MM.1S (cell line): ENCODE measurements at regions not wholly inside any gene's neighbourhood (a gene's known extent, or its start where the extent isn't known, plus 50 kb on each side); places are given as distances from the start of the nearest gene placed in this dataset.

Experiments used
- DNase-seq: peaks from one replicate; pipeline ENCODE4 v3.0.0-alpha.2; 2015
- H2AFZ ChIP-seq: fragments of 300-600 bp; sonication (generic); 2 replicates; pipeline ENCODE4 v1.6.0; 2016; ENCODE audit warnings: antibody characterized with exemption, low read length
- H3F3A ChIP-seq: fragments of 300-600 bp; sonication (generic); 2 replicates; pipeline ENCODE4 v1.6.1; 2016; ENCODE audit warnings: mild to moderate bottlenecking, antibody characterized with exemption, low read length, moderate library complexity, mixed read lengths; ENCODE audit not compliant: insufficient read depth
- H3K27ac ChIP-seq: fragments of 300-600 bp; sonication (generic); 2 replicates; pipeline ENCODE4 v1.5.1; 2016; ENCODE audit warnings: mild to moderate bottlenecking, low read length
- H3K27me3 ChIP-seq: fragments of 300-600 bp; sonication (generic); replicated peaks from 2 replicates; pipeline ENCODE4 v1.6.0; 2016; ENCODE audit warnings: low read length; ENCODE audit not compliant: insufficient read depth
- H3K36me3 ChIP-seq: fragments of 300-600 bp; sonication (generic); replicated peaks from 2 replicates; pipeline ENCODE4 v1.6.1; 2016; ENCODE audit warnings: mild to moderate bottlenecking, low read length, mixed read lengths; ENCODE audit not compliant: insufficient read depth
- H3K4me1 ChIP-seq: fragments of 300-600 bp; sonication (generic); 2 replicates; pipeline ENCODE4 v1.6.1; 2016; ENCODE audit warnings: low read length, mixed read lengths
- H3K4me2 ChIP-seq: fragments of 300-600 bp; sonication (generic); 2 replicates; pipeline ENCODE4 v1.6.0; 2016; ENCODE audit warnings: low read depth, low read length
- H3K4me3 ChIP-seq: fragments of 300-600 bp; sonication (generic); 2 replicates; pipeline ENCODE4 v1.5.1; 2016; ENCODE audit warnings: low read length, mixed read lengths
- H3K79me2 ChIP-seq: fragments of 300-600 bp; sonication (generic); 2 replicates; pipeline ENCODE4 v1.6.1; 2016; ENCODE audit warnings: mixed run types, low read length, mixed read lengths
- H3K9ac ChIP-seq: fragments of 300-600 bp; sonication (generic); 2 replicates; pipeline ENCODE4 v1.6.1; 2016; ENCODE audit warnings: low read length, mixed read lengths
- H3K9me2 ChIP-seq: fragments of 300-600 bp; sonication (generic); replicated peaks from 2 replicates; pipeline ENCODE4 v1.6.1; 2016; ENCODE audit warnings: mild to moderate bottlenecking, low read length, mixed read lengths; ENCODE audit not compliant: insufficient read depth
- H3K9me3 ChIP-seq: fragments of 300-600 bp; sonication (generic); replicated peaks from 2 replicates; pipeline ENCODE4 v1.6.1; 2016; ENCODE audit warnings: mild to moderate bottlenecking, low read length, mixed read lengths; ENCODE audit not compliant: insufficient read depth
- H4K20me1 ChIP-seq: fragments of 300-600 bp; sonication (generic); 2 replicates; pipeline ENCODE4 v1.6.1; 2016; ENCODE audit warnings: mild to moderate bottlenecking, low read length, moderate library complexity, mixed read lengths; ENCODE audit not compliant: insufficient read depth
- EZH2 ChIP-seq: fragments of 300-600 bp; sonication (generic); optimal IDR thresholded peaks from 2 replicates; pipeline ENCODE3; 2017; ENCODE audit warnings: low read depth, mild to moderate bottlenecking, antibody characterized with exemption, low read length, mixed read lengths
- EZH2phosphoT487 ChIP-seq: fragments of 300-600 bp; sonication (generic); IDR thresholded peaks from 2 replicates; pipeline ENCODE4 v1.6.1; 2018; ENCODE audit warnings: antibody characterized with exemption, low read length
- TF ChIP-seq, protein P1 (sequence below): fragments of 300-600 bp; sonication (generic); IDR thresholded peaks from 2 replicates; pipeline ENCODE4 v1.5.1; 2016; ENCODE audit warnings: antibody characterized with exemption, low read length, mixed read lengths

DNA sequence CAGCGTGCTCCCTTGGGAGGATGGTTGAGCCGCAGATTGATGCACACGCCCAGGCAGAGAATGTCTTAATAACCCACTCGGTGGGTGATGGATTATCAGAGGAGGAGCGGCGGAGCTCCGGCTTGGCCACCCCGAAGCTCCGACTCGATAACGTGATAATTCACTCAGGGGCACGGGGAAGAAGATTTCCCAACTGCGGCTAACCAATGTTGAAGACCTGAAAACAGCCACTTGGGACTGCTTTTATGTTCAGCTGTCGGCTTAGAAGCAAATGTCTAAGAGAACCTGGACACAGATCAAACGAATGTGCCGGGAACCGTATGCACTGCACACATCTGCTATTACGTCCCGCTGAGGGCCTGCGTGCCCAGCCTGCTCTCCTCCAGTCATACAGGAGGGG, 206.8 kb upstream of the CADM1 start:
- no peaks in the 10 kb centered on the region for H4K20me1 ChIP-seq

DNA sequence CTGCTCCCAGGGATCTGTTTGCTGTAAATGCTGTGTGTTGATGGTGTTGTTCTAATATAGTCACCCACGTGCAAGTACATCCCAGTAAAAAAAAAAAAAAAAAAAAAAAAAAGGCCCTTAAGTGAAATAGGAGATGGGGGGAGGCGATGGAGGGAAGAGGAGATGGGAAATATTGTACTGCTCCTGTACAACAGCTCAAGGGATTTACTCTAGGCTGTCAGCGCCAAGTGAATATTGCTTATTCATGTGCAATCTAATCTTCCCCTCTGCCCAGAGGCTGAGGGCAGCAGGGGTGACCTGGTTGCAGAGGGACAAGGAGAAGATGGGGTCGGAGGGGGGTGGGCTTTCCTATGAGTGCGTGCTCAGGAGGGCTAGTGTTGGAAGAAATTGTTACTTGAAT, 206.2 kb upstream of the CADM1 start:
- Histone ChIP-seq H3K9me2 (no peaks in the 10 kb centered on the region), H3K79me2 (no peaks in the 10 kb centered on the region), H3K4me1 (no peaks in the 10 kb centered on the region), H3K4me3 (no peak overlapping the region), H3K9ac (no peak overlapping the region), H3K27ac (no peak overlapping the region), H3K9me3 (no peaks in the 10 kb centered on the region), H4K20me1 (no peaks in the 10 kb centered on the region), H3K27me3 (no peaks in the 10 kb centered on the region), H3K4me2 (no peak overlapping the region), H2AFZ (no peak overlapping the region), H3F3A (no peaks in the 10 kb centered on the region), H3K36me3 (no peaks in the 10 kb centered on the region)
- TF ChIP-seq EZH2phosphoT487 (no peak), EZH2 (no peak)
- TF ChIP-seq, protein P1, sequence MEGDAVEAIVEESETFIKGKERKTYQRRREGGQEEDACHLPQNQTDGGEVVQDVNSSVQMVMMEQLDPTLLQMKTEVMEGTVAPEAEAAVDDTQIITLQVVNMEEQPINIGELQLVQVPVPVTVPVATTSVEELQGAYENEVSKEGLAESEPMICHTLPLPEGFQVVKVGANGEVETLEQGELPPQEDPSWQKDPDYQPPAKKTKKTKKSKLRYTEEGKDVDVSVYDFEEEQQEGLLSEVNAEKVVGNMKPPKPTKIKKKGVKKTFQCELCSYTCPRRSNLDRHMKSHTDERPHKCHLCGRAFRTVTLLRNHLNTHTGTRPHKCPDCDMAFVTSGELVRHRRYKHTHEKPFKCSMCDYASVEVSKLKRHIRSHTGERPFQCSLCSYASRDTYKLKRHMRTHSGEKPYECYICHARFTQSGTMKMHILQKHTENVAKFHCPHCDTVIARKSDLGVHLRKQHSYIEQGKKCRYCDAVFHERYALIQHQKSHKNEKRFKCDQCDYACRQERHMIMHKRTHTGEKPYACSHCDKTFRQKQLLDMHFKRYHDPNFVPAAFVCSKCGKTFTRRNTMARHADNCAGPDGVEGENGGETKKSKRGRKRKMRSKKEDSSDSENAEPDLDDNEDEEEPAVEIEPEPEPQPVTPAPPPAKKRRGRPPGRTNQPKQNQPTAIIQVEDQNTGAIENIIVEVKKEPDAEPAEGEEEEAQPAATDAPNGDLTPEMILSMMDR, result no peak
- no peak for DNase-seq

More for the DNA sequence above, 206.8 kb upstream of the CADM1 start:
- Histone ChIP-seq H2AFZ (no peak overlapping the region), H3K9me2 (no peaks in the 10 kb centered on the region), H3F3A (no peaks in the 10 kb centered on the region), H3K36me3 (no peaks in the 10 kb centered on the region), H3K79me2 (no peaks in the 10 kb centered on the region), H3K4me3 (no peak overlapping the region), H3K4me2 (no peak overlapping the region), H3K27me3 (no peaks in the 10 kb centered on the region), H3K27ac (no peak overlapping the region), H3K9me3 (no peaks in the 10 kb centered on the region), H3K9ac (no peak overlapping the region), H3K4me1 (no peaks in the 10 kb centered on the region)
- TF ChIP-seq EZH2phosphoT487 (no peak), EZH2 (no peak)
- TF ChIP-seq, protein P1, result no peak
- DNase-seq, result no peak

DNA sequence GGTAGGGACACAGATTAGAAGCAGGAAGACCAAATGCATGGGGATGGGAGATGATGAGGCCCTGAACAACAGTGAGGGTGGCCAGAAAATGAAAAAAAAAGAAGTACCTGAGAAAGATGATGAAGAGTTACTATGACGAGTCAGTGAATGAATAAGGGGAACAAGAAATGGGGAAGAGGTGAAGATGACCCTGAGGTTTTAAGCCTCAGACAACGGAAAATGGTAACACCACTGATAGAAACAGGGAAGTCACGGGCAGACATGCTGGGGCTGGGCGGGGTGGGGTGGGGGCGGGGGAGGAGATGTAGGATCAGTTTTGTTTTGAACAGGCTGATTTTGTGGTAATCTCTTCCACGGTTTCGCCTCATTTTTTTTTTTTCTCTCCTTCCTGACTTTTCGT, 205.1 kb upstream of the CADM1 start:
- no peaks in the 10 kb centered on the region for H3F3A ChIP-seq
- H3K4me3 ChIP-seq, result no peak overlapping the region
- no peak for DNase-seq
- no peak overlapping the region for H3K9ac ChIP-seq
- H3K79me2 ChIP-seq, result no peaks in the 10 kb centered on the region
- H3K4me1 ChIP-seq, result no peaks in the 10 kb centered on the region
- H3K4me2 ChIP-seq, result no peak overlapping the region
- no peaks in the 10 kb centered on the region for H3K9me2 ChIP-seq
- no peak overlapping the region for H2AFZ ChIP-seq
- no peaks in the 10 kb centered on the region for H3K9me3 ChIP-seq
- H3K27me3 ChIP-seq, result no peaks in the 10 kb centered on the region
- no peaks in the 10 kb centered on the region for H3K36me3 ChIP-seq
- TF ChIP-seq, protein P1, result no peak
- no peak for TF ChIP-seq EZH2
- TF ChIP-seq EZH2phosphoT487, result no peak
- H4K20me1 ChIP-seq, result no peaks in the 10 kb centered on the region
- no peak overlapping the region for H3K27ac ChIP-seq
